Uterus (tissue), 2 donors: ENCODE measurements at regions not wholly inside any gene's neighbourhood (a gene's known extent, or its start where the extent isn't known, plus 50 kb on each side); places are given as distances from the start of the nearest gene placed in this dataset.

Experiments used
- POLR2A ChIP-seq, 2 donors: fragments of 450-650 bp; IDR thresholded peaks; one replicate each; pipeline ENCODE4 v1.6.1; 2016; ENCODE audit warnings: antibody characterized with exemption in 2 of 2, mild to moderate bottlenecking in 1 of 2, moderate library complexity in 1 of 2
- TF ChIP-seq, protein P1 (sequence below), 4 experiments: fragments of 200-600 bp in 2 of 4; fragments of 450-650 bp in 2 of 4; sonication (generic) in 2 of 4; IDR thresholded peaks; one replicate each; pipeline ENCODE4 v1.5.1; 2016 to 2019; ENCODE audit warnings: antibody characterized with exemption in 4 of 4, mild to moderate bottlenecking in 2 of 4, moderate library complexity in 1 of 4

GRCh38 chr4:170700064-170700463 is 610.3 kb upstream of the AADAT start:
- TF ChIP-seq POLR2A (IDR thresholded peaks at IDR 0.05), result no peak
- TF ChIP-seq, protein P1, sequence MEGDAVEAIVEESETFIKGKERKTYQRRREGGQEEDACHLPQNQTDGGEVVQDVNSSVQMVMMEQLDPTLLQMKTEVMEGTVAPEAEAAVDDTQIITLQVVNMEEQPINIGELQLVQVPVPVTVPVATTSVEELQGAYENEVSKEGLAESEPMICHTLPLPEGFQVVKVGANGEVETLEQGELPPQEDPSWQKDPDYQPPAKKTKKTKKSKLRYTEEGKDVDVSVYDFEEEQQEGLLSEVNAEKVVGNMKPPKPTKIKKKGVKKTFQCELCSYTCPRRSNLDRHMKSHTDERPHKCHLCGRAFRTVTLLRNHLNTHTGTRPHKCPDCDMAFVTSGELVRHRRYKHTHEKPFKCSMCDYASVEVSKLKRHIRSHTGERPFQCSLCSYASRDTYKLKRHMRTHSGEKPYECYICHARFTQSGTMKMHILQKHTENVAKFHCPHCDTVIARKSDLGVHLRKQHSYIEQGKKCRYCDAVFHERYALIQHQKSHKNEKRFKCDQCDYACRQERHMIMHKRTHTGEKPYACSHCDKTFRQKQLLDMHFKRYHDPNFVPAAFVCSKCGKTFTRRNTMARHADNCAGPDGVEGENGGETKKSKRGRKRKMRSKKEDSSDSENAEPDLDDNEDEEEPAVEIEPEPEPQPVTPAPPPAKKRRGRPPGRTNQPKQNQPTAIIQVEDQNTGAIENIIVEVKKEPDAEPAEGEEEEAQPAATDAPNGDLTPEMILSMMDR (IDR thresholded peaks at IDR 0.05), result no peak
